Activated CD4-positive, alpha-beta T cell treated with anti-CD3 and anti-CD28 coated beads, Interleukin-2, amount 50 U/mL, for 16 hours (primary cell): ENCODE measurements at regions not wholly inside any gene's neighbourhood (a gene's known extent, or its start where the extent isn't known, plus 50 kb on each side); places are given as distances from the start of the nearest gene placed in this dataset.

Experiments used
- DNase-seq: peaks from one replicate; pipeline ENCODE4 v3.0.0-alpha.2; 2020

DNA sequence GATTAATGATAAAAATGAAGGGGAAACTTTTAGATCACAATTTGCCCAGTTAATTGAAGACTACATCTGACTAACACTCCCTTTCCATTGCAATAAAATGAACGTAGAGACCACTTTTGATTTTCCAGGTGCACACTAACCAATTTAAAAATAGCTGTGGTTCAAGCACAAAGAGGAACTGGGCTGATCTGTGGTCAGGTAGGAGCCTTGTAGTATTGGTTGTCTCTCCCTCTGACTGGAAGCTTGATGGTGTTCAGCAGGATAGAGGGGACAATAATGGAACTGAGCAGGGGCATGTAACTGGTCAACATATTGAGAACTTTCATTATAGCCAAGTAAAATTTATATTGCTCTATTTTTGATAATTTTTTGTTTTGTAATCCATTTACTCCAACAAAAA lies 886.8 kb upstream of the SEMA6A start:
- DNase-seq, result no peak

DNA sequence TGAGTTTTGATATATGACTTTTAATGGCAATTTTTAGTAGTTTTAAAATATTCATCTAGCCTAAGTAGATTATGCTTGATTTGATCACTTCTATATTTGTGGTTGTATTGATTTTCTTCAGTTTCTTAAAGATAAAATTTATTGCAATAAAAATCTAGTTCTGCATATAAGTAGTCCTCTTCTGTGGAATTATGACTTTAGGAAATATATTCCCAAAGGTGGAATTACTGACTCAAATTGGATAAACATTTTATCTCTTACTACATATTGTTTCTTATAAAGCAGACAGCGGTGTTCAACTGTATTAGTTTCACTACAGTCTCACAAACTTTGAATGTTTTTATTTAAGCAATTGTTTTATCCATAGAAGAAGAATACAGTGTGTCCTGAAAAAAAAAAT lies 883.0 kb upstream of the SEMA6A start:
- DNase-seq, result no peak

DNA sequence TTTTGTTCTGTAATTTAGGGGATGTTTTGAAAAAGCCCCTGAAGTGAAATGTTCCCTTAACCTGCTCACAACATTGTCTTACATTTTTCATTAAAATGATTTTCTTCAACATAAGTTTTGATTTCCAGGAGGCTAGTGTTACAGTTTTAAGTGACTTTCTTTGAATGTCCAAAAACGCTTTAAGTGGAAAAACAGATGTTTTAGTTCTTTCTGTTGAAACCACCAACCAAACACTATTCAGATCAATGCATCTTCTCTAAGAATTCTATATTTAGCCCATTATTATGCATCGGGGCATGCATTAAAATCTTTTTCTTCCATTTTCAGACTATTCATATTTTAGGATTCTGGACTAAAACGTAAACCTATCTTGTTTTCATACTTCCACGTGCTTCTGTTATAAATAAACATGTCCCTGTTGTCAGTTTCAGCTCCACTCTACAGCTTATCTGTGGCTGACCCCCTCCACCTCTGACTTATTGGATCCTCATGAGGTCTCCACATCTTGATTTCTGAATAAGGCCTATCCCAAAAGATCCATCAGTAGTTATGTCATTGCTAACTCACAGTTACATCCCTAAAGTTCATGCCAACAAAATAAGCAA lies 882.3 kb upstream of the SEMA6A start:
- no peak for DNase-seq

DNA sequence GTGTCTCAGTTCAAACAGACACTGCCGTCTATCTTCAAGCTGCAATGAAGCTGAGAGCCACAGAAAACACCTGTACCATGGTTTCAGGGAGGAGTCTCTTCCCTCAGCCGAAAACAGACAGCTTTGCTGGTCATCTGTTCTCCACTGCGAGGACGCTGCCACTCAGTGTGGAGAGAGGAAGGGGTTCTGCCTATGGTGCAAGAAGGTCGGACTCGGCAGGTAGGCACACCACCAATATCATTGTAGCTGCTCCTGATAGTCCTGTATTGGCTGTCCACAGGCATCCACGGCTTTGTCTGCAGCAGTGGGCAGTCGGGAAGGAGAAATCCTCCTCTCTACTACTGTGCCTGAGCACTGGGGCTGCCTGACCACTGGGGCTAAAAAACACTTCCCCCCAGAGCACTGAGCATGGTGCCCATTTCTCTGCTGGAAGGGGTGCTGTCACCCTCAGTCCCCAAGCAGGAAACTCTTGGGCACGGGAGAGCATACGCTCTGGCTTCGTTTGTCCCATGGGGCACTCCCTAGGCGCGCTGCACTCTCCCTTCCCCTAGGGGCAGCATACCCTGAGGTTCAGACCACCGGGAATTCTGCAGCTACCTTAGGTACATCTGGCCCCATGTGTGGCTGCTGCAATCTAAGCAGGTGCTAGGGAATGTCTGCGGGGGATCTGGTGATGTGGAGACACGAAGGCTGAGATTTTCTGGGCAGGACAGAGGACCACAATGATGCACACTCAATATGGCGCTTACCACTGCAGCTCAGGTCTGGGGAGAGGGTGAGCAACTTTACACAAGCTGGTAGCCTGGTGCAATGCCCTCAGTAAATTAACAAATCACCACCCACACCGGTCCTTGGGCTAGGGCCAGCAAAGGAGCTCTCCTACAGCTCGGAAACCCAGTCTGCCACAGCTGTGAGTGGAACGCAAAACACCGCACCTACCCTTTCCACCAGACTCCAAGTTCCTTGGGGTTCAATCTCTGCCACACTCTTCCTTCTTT lies 880.9 kb upstream of the SEMA6A start:
- no peak for DNase-seq

DNA sequence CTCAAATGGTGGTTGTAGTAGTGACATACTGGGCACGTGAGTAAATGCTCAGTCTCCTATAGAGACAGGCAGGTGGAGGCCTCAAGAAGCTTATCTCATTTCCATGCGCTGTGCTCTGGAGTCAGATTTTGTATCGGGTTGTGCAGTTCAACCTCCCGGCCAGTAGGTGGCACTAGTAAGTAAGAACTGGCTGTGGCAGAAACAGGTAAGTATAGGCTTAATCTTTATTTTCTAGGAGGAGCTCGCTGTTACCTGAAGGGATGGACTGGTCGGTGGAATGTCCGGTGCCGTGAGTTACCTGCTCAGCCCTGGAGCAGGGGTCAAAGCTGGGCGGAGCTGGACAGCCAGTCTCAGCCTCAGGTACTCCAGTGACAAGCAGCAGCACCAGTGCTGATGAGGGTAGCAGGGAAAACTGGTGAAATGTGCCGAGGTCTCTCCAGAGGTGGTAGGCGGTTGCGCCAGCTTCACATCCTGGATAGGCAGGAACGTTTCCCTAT lies 880.1 kb upstream of the SEMA6A start:
- peak; percentile 56 for DNase-seq

DNA sequence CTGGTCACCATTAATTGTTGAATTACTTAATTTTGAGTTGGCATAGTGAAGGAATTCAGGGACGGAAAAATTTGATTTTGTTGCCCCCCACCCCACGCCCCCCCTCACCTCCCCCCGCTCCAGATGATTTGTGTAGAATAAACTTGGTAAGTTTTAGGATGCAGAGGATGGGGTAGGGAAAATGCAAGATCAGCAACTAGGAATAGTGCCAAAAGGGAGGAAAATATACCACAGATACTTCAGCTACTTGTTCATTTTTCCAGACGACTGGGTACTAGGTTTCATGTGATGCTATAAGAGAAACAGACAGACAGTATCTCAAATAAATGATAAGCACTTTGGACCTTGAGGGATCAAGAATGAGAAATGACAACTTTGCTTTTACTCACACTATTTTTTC lies 862.2 kb upstream of the SEMA6A start:
- DNase-seq, result no peak

DNA sequence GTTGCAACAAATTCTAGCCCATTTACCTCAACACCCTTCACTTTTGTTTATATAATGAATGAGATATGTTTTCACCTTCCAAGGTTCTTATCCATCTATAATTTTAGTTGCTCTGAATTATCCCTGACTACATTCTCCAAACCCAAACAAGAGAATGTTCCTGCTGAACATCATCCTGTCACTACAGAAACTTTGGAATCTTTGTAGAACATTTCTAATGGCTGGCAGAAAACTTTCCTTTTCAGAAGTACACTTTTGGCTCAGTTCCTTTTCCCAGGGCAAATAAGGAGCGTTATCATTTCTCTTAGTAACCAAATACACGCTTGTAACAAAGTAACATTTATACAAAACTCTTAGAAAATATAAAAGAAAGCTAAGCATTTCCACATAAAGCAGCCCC lies 860.6 kb upstream of the SEMA6A start:
- DNase-seq, result no peak

DNA sequence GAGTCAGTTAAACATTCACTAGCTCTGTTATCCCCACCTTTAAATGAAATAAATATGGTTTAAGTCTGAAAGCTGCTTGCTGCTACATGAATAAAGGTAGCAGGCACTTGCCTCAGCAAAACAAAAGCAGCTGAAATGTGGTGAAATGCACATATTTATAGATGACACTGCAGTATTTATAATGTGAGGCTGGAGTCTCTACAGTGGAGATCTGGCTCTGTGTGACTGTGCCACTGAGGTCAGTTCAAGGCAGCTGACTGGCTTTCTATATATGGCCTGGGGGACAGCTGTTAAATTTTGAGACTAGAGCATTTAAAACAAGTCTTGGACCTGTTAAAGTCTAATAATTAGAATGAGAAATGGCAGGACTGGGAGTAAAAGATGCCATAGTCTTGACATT lies 859.6 kb upstream of the SEMA6A start:
- DNase-seq, result no peak

DNA sequence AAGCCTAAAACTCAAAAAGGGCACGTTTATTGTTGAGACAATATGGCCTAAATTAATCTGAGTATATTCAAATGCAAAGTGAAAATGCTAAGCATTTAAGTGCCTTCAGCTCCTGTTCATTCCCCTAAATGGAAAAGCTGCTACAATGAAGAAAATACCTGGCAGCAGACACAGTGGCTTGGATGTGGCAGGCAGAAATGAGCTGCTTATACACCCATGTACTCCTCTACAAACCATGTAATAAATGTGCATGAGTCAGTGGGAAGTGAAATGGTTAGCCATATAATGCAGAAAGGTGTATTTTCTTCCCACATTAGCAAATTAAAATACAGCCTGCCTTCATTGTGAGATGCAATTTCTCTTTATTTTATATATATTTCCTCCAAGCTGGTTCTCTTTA lies 859.2 kb upstream of the SEMA6A start:
- DNase-seq, result no peak

DNA sequence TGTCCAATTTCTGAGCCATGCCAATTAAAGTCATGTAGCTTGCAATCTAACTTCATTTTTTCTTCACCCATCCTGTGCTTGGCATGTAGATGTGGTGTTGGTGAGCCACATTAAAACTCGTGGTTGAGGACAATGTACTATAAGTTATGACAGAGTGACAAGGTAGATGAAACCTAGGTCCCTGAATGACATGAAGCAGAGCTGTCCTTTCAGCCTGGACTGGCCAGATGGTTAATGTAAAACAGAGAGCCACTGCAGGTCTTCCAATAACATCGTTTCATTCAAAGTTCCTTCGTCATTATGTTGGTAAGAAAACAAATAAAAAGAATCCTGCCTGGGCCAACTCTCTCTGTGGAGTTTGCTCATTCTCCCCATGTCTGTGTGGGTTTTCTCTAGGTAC lies 856.5 kb upstream of the SEMA6A start:
- no peak for DNase-seq

DNA sequence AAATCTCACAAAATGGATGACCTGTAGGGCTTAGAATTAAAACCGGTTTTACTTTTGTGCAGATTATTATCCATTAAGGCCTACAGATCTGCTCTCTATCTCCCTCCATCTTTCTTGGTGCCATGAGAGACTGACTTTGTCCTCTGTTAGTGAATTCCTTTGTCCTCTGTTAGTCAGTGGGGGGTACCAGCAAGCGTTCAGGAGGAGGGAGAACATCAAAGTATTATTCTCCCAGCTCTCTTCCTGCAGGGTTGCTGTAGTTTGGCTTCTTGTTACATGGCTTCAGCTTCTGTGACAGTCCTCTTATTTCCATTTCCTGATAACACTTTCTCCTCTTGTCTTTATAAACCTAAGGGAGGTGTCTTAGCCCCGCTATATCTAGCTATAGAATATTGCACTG lies 850.5 kb upstream of the SEMA6A start:
- DNase-seq, result no peak

DNA sequence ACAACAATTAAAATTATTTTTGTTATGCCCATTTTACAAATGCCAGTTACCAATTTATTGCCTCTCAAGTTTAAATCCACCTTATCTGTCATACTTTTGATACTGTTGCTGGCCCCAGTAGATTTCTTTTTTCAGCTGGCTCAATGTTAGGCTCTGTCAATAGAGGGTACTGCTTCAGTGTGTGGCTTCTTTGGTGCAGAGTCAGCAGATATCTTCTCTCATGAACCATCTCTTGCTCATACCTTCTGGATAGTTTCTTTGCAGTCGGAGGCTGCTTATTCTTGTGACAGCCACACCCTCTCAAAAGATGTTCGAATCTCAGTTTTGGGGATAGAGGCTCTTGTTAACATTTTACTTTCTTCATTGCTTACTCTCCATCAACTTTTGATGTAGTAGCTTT lies 849.9 kb upstream of the SEMA6A start:
- no peak for DNase-seq

DNA sequence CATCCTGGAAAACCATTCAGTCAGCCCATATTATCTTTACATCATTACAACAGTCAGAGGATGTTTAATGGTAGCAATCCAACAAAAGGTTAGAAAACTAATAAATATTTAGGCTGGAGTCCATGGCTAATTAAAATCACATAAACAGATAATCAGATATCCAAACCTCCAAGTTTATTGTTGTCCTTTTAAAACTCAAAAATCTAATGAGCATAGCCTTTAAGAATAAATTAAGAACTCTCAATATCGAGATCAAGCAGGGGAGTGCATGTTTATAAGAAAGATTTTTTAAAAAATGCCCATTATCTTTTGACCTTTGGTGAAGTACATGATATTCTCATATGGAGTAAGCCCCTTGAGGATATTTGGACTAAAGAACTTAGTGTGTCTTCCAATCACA lies 842.9 kb upstream of the SEMA6A start:
- no peak for DNase-seq

DNA sequence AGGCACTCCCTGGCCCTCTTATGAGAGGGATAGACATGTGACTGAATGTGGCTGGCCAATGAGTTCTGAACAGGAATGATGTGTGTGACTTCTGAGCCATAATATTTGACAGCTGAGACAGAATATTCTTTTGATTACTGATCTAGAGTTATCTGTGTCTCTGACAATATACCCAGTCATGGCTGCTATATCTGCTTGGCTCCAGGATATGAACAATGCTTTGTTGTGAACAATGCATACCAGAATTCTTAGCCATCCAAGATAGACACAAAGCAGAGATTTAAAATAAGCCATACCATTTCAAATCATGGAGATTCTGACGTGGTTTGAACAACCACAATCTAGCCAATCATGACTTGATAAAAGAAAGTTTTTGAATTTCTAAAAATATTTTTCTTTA lies 840.3 kb upstream of the SEMA6A start:
- DNase-seq, result no peak

DNA sequence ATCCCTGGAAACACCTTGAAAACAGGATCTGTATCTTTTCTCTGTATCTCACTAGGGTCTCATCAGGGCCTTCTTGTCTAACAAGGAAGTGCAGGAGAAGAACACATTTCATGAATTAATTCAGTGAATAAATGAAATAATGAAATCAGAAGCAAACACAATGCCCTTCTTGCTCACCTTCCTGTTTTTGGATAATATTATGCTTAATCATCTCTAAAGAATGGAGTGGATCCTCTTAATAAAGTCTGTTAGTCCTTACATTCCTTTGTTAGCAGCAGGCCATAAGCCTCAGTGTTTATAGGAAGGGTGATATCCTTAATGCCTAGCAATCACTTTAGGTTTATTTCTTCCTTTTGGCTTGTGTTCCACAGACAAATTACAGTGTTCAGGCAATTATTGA lies 837.1 kb upstream of the SEMA6A start:
- no peak for DNase-seq

DNA sequence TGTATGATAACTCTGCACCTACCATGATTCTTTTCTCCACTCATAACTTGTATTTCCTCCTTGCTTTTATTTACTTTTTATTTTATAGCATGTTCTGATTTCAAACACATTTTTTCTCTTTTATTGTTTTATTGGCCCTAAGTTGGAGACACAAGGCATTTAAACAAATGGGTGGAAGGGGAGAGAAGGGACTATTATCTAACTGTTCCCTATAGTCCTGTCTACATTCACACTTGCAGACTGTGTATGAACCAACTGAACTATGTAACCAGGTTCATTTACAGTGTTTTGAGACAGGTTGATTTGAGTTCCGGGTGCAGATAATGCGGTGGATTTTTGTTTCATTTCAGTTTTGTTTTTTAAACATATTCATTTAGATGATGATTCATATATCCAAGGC lies 830.6 kb upstream of the SEMA6A start:
- no peak for DNase-seq

DNA sequence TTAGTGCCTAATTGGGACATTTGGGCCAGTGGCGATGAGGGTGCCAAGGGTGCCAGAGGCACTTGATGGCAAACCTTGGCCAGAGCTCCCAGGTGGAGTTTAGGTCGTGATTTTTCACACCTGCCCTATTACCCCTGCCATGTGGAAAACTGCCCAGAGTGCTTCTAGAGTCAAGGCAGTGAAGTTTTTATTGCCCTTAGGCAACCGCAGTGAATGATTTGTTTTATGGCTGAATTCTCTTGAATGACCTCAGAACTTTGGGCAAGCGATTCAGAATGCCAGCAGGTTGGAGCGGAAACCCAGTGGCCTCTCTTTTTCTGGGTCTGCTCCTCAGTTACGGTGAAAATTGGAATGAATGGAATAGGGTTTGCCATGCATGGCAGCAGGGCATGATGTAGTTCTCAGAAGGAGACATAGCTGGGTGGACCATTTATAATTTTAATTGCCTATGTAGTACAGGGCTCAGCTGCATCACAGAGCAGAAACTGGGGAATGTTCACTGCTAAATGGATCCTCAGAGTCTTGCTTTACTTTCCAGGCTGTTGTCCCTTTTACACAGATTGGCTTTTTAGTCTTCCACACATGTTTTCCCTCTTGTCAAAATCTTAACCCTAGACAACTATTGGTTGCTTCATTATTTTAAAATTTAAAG lies 820.0 kb upstream of the SEMA6A start:
- DNase-seq, result no peak

DNA sequence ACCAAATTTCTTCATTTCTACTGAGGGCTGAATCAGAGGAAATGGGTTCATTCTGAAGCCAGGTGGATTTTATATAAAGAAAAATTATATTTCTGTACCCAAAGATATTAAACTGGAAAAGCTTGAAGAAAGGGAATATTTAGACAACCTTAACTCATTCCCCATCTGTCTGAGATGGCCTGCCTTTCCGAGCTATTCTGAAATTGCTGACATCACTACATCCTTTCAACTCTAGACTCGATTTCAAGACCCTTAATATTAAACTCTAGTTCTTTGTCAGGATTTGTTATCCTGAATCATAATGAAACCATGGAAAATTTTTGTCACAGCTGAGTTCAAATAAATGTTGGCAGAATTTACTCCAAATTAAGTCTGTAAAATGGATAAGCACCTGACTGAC lies 818.5 kb upstream of the SEMA6A start:
- no peak for DNase-seq

DNA sequence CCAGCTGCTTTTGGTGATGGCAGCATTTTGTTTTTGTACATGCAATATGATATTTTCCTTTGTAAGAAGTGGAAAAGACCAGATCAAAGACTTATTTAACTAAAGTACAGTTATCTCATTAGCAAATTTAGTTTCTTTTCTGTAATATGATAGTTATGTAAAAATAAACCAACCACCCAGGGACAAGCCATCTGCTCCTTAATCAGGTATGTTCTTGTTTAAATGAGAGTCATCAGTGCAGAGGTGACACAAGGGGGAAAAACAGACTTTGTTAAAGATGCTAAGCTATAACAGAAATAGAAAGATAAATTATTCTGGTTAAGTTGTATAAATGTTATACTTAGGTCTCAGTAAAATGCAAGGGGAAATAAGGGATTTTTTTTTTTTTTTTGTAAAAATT lies 805.7 kb upstream of the SEMA6A start:
- DNase-seq, result no peak

DNA sequence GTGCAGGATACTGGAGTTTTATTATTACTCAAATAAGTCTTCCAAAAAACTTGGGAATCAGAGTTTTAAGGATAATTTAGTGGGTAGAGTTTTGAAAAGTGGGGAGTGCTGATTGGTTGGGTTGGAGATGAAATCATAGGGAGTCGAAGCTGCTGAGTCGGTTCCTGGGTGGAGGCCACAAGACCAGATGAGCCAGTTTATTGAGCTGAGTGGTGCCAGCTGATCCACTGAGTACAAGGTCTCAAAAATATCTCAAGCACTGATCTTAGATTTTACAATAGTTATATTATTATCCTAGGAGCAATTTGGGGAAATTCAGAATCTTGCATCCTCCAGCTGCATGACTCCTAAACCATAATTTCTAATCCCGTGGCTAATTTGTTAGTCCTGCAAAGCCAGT lies 804.9 kb upstream of the SEMA6A start:
- DNase-seq, result no peak

DNA sequence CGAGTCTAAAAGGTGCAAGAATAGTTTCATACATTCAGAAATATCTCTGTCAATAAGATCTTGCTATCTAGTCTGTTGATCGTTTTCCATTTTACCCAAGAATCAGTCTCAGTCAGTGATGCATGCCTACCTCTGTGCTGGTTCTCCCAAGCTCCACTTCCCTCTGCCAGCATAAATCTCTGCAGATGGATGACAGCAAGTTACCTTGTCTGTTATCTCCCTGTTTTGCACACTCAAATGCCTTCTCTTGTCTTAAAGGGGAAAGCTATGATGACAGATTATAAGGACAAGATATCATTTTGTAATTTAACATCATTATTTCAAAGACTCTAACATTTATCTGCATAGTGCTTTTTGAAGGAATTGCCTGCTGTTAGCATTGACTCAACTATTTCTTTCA lies 802.1 kb upstream of the SEMA6A start:
- DNase-seq, result no peak

DNA sequence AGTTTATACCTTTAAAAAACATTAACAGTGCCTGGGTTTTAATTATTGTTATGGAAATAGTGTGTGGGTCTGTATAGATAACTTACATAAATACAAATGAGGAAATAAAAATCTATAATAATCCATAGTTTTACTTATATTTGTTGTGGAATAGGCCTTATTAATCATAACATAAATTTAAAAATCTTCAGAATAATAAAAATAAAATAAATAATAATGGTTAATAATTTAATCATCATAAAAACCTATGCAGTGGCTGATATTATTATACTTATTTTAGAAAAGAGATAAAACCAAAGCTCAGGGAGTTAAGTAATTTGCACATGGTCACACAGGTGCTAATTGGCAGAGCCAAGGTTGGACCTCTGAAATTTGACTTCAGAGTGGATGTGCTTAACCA lies 785.3 kb upstream of the SEMA6A start:
- no peak for DNase-seq

DNA sequence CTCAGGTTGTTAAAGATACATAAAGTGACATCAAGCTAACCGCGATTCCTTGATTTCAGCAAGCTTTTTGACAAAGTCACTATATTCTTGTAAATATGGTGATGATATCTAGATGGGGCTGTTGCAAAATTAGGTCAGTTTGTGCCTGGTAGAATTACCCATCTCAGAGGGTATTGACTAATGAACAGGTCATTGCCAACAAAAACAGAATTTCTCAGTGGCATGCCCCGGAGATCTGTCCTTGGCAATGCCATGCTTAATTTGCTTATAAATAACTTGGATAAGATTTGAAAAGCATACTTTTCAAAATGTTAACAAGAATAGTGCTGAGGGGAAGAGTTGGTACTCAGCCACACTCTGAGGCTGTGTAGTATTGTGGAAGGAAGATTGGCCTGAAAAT lies 783.3 kb upstream of the SEMA6A start:
- DNase-seq, result no peak

DNA sequence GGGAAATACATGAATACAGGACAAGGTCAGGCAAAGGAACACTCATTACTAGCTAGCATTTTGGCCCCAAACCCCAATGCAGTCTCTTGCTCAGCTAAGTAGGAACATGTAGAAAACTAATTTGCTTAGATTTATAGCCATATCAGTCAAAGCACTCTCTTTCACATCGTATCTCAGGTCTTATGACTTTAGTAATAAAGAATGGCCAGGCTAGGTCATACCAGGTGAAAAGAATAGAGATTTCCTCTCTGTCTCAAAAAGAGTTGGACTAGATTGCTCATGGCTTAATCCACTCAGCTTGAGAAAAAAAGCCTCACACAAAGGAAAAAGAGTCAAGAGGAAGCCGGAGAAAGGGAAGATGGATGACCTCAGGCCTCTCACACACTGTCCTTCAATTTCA lies 772.7 kb upstream of the SEMA6A start:
- no peak for DNase-seq
